GM23248 (cell line): ENCODE measurements at regions not wholly inside any gene's neighbourhood (a gene's known extent, or its start where the extent isn't known, plus 50 kb on each side); places are given as distances from the start of the nearest gene placed in this dataset.

Source experiments
- DNase-seq: peaks from one replicate; pipeline ENCODE4 v3.0.0-alpha.2; 2015
- H2AFZ ChIP-seq: fragments of 200-600 bp; sonication (generic); 2 replicates; pipeline ENCODE4 v1.6.1; 2016; ENCODE audit warnings: antibody characterized with exemption
- H3F3A ChIP-seq: fragments of 200-600 bp; sonication (generic); 2 replicates; pipeline ENCODE4 v1.6.1; 2016; ENCODE audit warnings: mild to moderate bottlenecking, antibody characterized with exemption, mixed run types; ENCODE audit not compliant: insufficient read depth
- H3K27ac ChIP-seq: fragments of 200-600 bp; sonication (generic); 2 replicates; pipeline ENCODE4 v1.5.1; 2016; ENCODE audit warnings: mild to moderate bottlenecking
- H3K27me3 ChIP-seq: fragments of 200-600 bp; sonication (generic); replicated peaks from 2 replicates; pipeline ENCODE4 v1.6.1; 2016; ENCODE audit warnings: mild to moderate bottlenecking; ENCODE audit not compliant: insufficient read depth
- H3K36me3 ChIP-seq: fragments of 200-600 bp; sonication (generic); 2 replicates; pipeline ENCODE4 v1.6.1; 2016; ENCODE audit warnings: low read depth, mild to moderate bottlenecking
- H3K4me1 ChIP-seq: fragments of 200-600 bp; sonication (generic); 2 replicates; pipeline ENCODE4 v1.6.1; 2016; ENCODE audit warnings: mild to moderate bottlenecking; ENCODE audit not compliant: insufficient read depth
- H3K4me2 ChIP-seq: fragments of 200-600 bp; sonication (generic); one replicate; pipeline ENCODE4 v1.6.1; 2016; ENCODE audit warnings: mild to moderate bottlenecking; ENCODE audit not compliant: unreplicated experiment
- H3K4me3 ChIP-seq: fragments of 200-600 bp; sonication (generic); 2 replicates; pipeline ENCODE4 v1.5.1; 2016; ENCODE audit warnings: mild to moderate bottlenecking
- H3K79me2 ChIP-seq: fragments of 200-600 bp; sonication (generic); 2 replicates; pipeline ENCODE4 v1.6.1; 2016; ENCODE audit warnings: mild to moderate bottlenecking; ENCODE audit not compliant: insufficient read depth
- H3K9ac ChIP-seq: fragments of 200-600 bp; sonication (generic); 2 replicates; pipeline ENCODE4 v1.6.1; 2016; ENCODE audit warnings: mild to moderate bottlenecking
- H3K9me2 ChIP-seq: fragments of 200-600 bp; sonication (generic); 2 replicates; pipeline ENCODE4 v1.6.1; 2016; ENCODE audit warnings: mixed run types, mild to moderate bottlenecking, moderate library complexity; ENCODE audit not compliant: insufficient read depth
- H3K9me3 ChIP-seq: fragments of 200-600 bp; sonication (generic); one replicate; pipeline ENCODE4 v1.6.1; 2017; ENCODE audit warnings: low read depth
- H4K20me1 ChIP-seq: fragments of 200-600 bp; sonication (generic); 2 replicates; pipeline ENCODE4 v1.6.0; 2016; ENCODE audit not compliant: insufficient read depth
- EZH2 ChIP-seq: fragments of 200-600 bp; sonication (generic); IDR thresholded peaks from 2 replicates; pipeline ENCODE4 v1.6.1; 2018; ENCODE audit warnings: antibody characterized with exemption, mild to moderate bottlenecking; ENCODE audit not compliant: insufficient read depth, poor library complexity, severe bottlenecking
- EZH2phosphoT487 ChIP-seq: fragments of 200-600 bp; sonication (generic); IDR thresholded peaks from 2 replicates; pipeline ENCODE4 v1.6.1; 2018; ENCODE audit warnings: antibody characterized with exemption, moderate library complexity, mild to moderate bottlenecking, low read depth; ENCODE audit not compliant: insufficient read depth
- WGBS, 2 experiments: methylation state at CpG; one replicate each; pipeline ENCODE4 v1.1.6; 2015 to 2017; ENCODE audit warnings: low lambda C conversion rate in 2 of 2, low coverage in 1 of 2; ENCODE audit errors: missing lambda C conversion rate in 2 of 2; 5-methylcytosine and 5-hydroxymethylcytosine counted together
- in situ Hi-C: fragments of 300-500 bp; cut with MboI; formaldehyde crosslinking; loops from 2 replicates; pipeline ENCODE4 v1.15.0; 2020

DNA sequence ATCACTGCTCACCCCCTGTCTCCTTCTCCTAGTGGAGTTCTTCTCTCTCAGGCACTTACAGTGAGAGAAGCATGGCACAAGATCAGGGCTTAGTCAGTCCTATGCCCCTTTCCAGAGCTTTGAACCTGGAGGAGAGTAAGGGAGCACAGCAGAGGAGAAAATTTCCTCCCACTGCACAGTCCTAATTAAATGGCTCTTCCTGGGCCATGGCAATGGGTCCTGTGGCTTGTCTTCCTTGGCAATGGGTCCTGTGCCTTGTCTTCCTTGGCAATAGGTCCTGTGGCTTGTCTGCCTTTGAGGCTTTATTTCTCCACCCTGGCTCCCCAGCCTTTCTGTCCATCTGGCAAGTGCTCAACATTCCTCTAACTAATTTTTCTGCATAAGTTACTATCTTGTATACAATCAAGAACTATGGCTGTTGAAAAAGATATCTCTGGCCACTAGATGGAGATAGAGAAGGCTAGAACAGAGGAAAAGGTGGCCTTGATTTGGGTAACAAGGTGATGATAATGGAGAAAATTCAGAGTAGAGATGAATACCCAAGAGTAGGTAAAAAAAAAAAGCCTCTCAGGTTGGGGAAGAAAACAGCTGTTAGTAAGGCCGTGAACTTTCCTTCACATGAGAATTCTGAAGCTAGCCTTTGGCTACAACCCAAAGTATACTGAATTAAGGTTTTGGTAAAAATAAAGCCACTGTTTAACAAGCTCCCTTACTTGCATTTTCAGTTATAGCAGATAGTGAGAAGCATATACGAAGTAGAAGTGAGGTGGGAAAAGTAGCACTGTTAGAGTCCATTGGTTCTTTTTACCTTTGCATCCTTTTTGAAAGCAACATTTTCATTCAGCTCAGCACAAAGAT, 504.9 kb downstream of the DOK5 start:
- in situ Hi-C loops: no loop called here
- no peak overlapping the region for H2AFZ ChIP-seq
- no peak for DNase-seq

DNA sequence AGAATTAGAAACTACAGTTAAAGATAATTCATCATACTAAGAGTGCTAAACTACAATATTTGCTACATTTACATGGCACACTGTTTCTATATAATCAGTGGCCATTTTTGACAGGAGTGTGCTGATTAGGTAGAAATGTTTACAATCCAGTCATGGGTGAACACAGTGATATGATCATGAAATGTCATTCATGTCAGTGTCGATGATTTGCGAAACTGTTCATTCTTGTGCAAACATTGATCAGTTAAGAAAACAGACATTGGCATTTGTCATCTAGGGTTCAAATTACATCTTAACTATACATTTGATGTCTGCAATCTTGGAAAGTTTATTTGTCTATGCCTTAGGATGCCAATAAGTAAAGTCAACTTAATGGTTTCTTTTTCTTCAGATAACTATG, 474.9 kb downstream of the DOK5 start:
- no peak overlapping the region for H3K4me3 ChIP-seq
- H3K9ac ChIP-seq: no peak overlapping the region
- no peaks in the 10 kb centered on the region for H3F3A ChIP-seq
- no peaks in the 10 kb centered on the region for H3K9me3 ChIP-seq
- no peaks in the 10 kb centered on the region for H3K9me2 ChIP-seq
- no peak overlapping the region for H3K27ac ChIP-seq
- H3K36me3 ChIP-seq: no peaks in the 10 kb centered on the region
- WGBS, 2 experiments: 64 to 67% methylated on average over 2 of the region's 2 CpGs
- no peaks in the 10 kb centered on the region for H4K20me1 ChIP-seq
- H3K4me1 ChIP-seq: no peaks in the 10 kb centered on the region
- no peak overlapping the region for H3K4me2 ChIP-seq
- no peaks in the 10 kb centered on the region for H3K27me3 ChIP-seq
- no peak for TF ChIP-seq EZH2phosphoT487
- TF ChIP-seq EZH2: no peak
- in situ Hi-C loops: no loop called here
- H3K79me2 ChIP-seq: no peaks in the 10 kb centered on the region
- no peak for DNase-seq
- H2AFZ ChIP-seq: no peak overlapping the region

More for the DNA sequence above, 504.9 kb downstream of the DOK5 start:
- Histone ChIP-seq H3K4me2 (no peak overlapping the region), H3K9me3 (no peaks in the 10 kb centered on the region), H3K79me2 (no peaks in the 10 kb centered on the region), H4K20me1 (no peaks in the 10 kb centered on the region), H3K27ac (no peak overlapping the region), H3K4me1 (no peaks in the 10 kb centered on the region), H3K9me2 (no peaks in the 10 kb centered on the region), H3K9ac (no peak overlapping the region), H3F3A (no peaks in the 10 kb centered on the region), H3K27me3 (no peaks in the 10 kb centered on the region), H3K36me3 (no peaks in the 10 kb centered on the region), H3K4me3 (no peak overlapping the region)
- TF ChIP-seq EZH2phosphoT487 (no peak), EZH2 (no peak)
- 29 to 30% methylated on average over 2 of the region's 2 CpGs for WGBS, 2 experiments

DNA sequence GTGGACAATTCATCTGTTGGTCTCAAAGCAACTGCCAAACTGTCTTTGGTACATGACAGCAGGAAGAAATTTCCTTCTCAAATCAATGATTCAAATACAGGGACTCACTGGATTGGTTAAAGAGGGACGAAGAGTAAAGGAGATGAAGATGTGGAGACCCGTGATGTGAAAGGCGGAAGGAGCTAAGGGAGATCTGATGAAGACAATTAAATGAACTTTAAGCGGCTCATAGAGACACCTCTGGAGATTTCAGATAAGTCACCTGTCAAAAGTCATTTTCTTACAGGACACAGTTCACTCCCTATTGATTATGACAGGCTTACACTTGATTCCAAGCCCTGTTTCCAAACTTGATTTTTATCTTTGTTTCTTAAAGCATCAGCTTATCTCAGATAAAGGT, 466.3 kb downstream of the DOK5 start:
- no peaks in the 10 kb centered on the region for H3F3A ChIP-seq
- no peaks in the 10 kb centered on the region for H3K4me1 ChIP-seq
- H3K79me2 ChIP-seq: no peaks in the 10 kb centered on the region
- no peaks in the 10 kb centered on the region for H3K27me3 ChIP-seq
- H3K36me3 ChIP-seq: no peaks in the 10 kb centered on the region
- DNase-seq: no peak
- H3K9me2 ChIP-seq: no peaks in the 10 kb centered on the region
- TF ChIP-seq EZH2: no peak
- TF ChIP-seq EZH2phosphoT487: no peak
- in situ Hi-C loops: no loop called here
- no peaks in the 10 kb centered on the region for H4K20me1 ChIP-seq
- no peak overlapping the region for H3K9ac ChIP-seq
- no peak overlapping the region for H2AFZ ChIP-seq
- H3K4me2 ChIP-seq: no peak overlapping the region
- WGBS, 2 experiments: 22 to 30% methylated on average over 4 of the region's 4 CpGs
- H3K27ac ChIP-seq: no peak overlapping the region
- H3K4me3 ChIP-seq: no peak overlapping the region
- H3K9me3 ChIP-seq: peaks cover 4% of the 10 kb centered on the region

DNA sequence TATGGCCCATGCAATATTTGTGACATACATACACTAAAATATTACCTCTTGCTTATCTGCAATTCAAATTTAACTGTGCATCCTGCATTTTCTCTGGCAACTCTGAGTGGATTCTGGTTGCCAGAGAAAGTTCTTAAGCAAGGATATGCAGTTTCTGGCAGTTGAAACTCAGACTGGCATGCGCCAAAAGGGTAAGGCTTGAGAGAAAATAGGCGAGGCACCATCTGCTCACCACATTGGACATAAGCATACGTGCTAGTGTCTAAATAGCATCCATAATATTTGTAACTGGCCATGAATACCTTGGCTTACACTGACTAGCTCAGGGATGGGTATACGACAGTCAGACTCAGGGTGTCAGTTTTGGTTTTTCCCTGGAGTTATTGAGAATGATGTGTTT, 465.1 kb downstream of the DOK5 start:
- no peak for DNase-seq
- WGBS, 2 experiments: 1 to 3% methylated on average over 4 of the region's 4 CpGs
- in situ Hi-C loops: no loop called here

More for the DNA sequence above, 465.1 kb downstream of the DOK5 start:
- Histone ChIP-seq H3K79me2 (no peaks in the 10 kb centered on the region), H3K27me3 (no peaks in the 10 kb centered on the region), H3K9me2 (no peaks in the 10 kb centered on the region), H4K20me1 (no peaks in the 10 kb centered on the region), H3K9ac (no peak overlapping the region), H3K9me3 (peaks cover 4% of the 10 kb centered on the region), H2AFZ (no peak overlapping the region), H3K4me2 (no peak overlapping the region), H3F3A (no peaks in the 10 kb centered on the region), H3K4me3 (no peak overlapping the region), H3K4me1 (no peaks in the 10 kb centered on the region), H3K36me3 (no peaks in the 10 kb centered on the region), H3K27ac (no peak overlapping the region)
- TF ChIP-seq EZH2 (no peak), EZH2phosphoT487 (no peak)
